NCI-H187 treated with DMSO at 0.1 percent for 48 hours (cell line): ENCODE measurements at regions not wholly inside any gene's neighbourhood (a gene's known extent, or its start where the extent isn't known, plus 50 kb on each side); places are given as distances from the start of the nearest gene placed in this dataset.

Experiments used
- DNase-seq: peaks from one replicate; lab custom pipeline; 2025; lab: John Stamatoyannopoulos, UW

GRCh38 chr13:55467476-55467875 lies 1673.2 kb upstream of the PRR20A start:
- DNase-seq: no peak

- no peak for DNase-seq
Measured at GRCh38 chr13:55483626-55484158, 1657.0 kb upstream of the PRR20A start.

- no peak for DNase-seq
Measured at GRCh38 chr13:55493297-55493696, 1647.4 kb upstream of the PRR20A start.

- DNase-seq: no peak
Measured at GRCh38 chr13:55497486-55497885, 1643.2 kb upstream of the PRR20A start.

GRCh38 chr13:55500694-55501093 lies 1640.0 kb upstream of the PRR20A start:
- DNase-seq: no peak

- DNase-seq: no peak
Measured at GRCh38 chr13:55516610-55517009, 1624.1 kb upstream of the PRR20A start.

- no peak for DNase-seq
Measured at GRCh38 chr13:55517312-55517711, 1623.4 kb upstream of the PRR20A start.

GRCh38 chr13:55528434-55528833 lies 1612.3 kb upstream of the PRR20A start:
- DNase-seq: no peak

GRCh38 chr13:55534306-55534705 lies 1606.4 kb upstream of the PRR20A start:
- no peak for DNase-seq

GRCh38 chr13:55538424-55538823 lies 1602.3 kb upstream of the PRR20A start:
- no peak for DNase-seq

- no peak for DNase-seq
Measured at GRCh38 chr13:55543053-55543452, 1597.7 kb upstream of the PRR20A start.

GRCh38 chr13:55550624-55551023 lies 1590.1 kb upstream of the PRR20A start:
- DNase-seq: no peak

GRCh38 chr13:55553701-55554100 lies 1587.0 kb upstream of the PRR20A start:
- no peak for DNase-seq

GRCh38 chr13:55554741-55555140 lies 1586.0 kb upstream of the PRR20A start:
- DNase-seq: no peak

- no peak for DNase-seq
Measured at GRCh38 chr13:55560331-55560730, 1580.4 kb upstream of the PRR20A start.

- no peak for DNase-seq
Measured at GRCh38 chr13:55563267-55563666, 1577.5 kb upstream of the PRR20A start.

- no peak for DNase-seq
Measured at GRCh38 chr13:55566334-55566733, 1574.4 kb upstream of the PRR20A start.

GRCh38 chr13:55566779-55567178 lies 1573.9 kb upstream of the PRR20A start:
- DNase-seq: no peak

- DNase-seq: no peak
Measured at GRCh38 chr13:55567721-55568625, 1572.7 kb upstream of the PRR20A start.

- no peak for DNase-seq
Measured at GRCh38 chr13:55569082-55569481, 1571.6 kb upstream of the PRR20A start.

GRCh38 chr13:55569514-55569913 lies 1571.2 kb upstream of the PRR20A start:
- no peak for DNase-seq

- DNase-seq: no peak
Measured at GRCh38 chr13:55570371-55570770, 1570.3 kb upstream of the PRR20A start.

- no peak for DNase-seq
Measured at GRCh38 chr13:55571237-55571867, 1569.4 kb upstream of the PRR20A start.
